GM23338 (cell line): ENCODE measurements at regions not wholly inside any gene's neighbourhood (a gene's known extent, or its start where the extent isn't known, plus 50 kb on each side); places are given as distances from the start of the nearest gene placed in this dataset.

Experiments used
- ATAC-seq: fragments of 200-7000 bp; cut with Tn5 transposase; 3 replicates; pipeline ENCODE4 v1.9.1; 2020
- DNase-seq: peaks from one replicate; pipeline ENCODE4 v3.0.0-alpha.2; 2015; ENCODE audit warnings: low spot score
- H2AFZ ChIP-seq: fragments of 200-600 bp; sonication (generic); 2 replicates; pipeline ENCODE4 v1.8.0; 2016; ENCODE audit warnings: antibody characterized with exemption, mild to moderate bottlenecking, moderate library complexity
- H3F3A ChIP-seq: fragments of 200-600 bp; sonication (generic); replicated peaks from 2 replicates; pipeline ENCODE4 v1.8.0; 2017; ENCODE audit warnings: antibody characterized with exemption, mixed run types, low read depth
- H3K27ac ChIP-seq: fragments of 200-600 bp; sonication (generic); 2 replicates; pipeline ENCODE4 v1.6.1; 2016; ENCODE audit warnings: low read depth
- H3K27me3 ChIP-seq: fragments of 200-600 bp; sonication (generic); 2 replicates; pipeline ENCODE4 v1.8.0; 2016; ENCODE audit warnings: mild to moderate bottlenecking, mixed run types, moderate library complexity; ENCODE audit not compliant: insufficient read depth
- H3K36me3 ChIP-seq: fragments of 200-600 bp; sonication (generic); 2 replicates; pipeline ENCODE4 v1.8.0; 2016; ENCODE audit warnings: mild to moderate bottlenecking; ENCODE audit not compliant: insufficient read depth
- H3K4me1 ChIP-seq: fragments of 200-600 bp; sonication (generic); 2 replicates; pipeline ENCODE4 v1.8.0; 2016; ENCODE audit warnings: mild to moderate bottlenecking, moderate library complexity; ENCODE audit not compliant: insufficient read depth
- H3K4me2 ChIP-seq: fragments of 200-600 bp; sonication (generic); 2 replicates; pipeline ENCODE4 v1.7.1; 2017; ENCODE audit warnings: mixed run types
- H3K4me3 ChIP-seq: fragments of 200-600 bp; sonication (generic); 2 replicates; pipeline ENCODE4 v1.6.1; 2016; ENCODE audit warnings: mixed run types
- H3K79me2 ChIP-seq: fragments of 200-600 bp; sonication (generic); replicated peaks from 2 replicates; pipeline ENCODE4 v1.8.0; 2017; ENCODE audit warnings: mild to moderate bottlenecking; ENCODE audit not compliant: insufficient read depth
- H3K9me2 ChIP-seq: fragments of 200-600 bp; sonication (generic); 2 replicates; pipeline ENCODE4 v1.8.0; 2017; ENCODE audit not compliant: insufficient read depth
- H4K20me1 ChIP-seq: fragments of 200-600 bp; sonication (generic); replicated peaks from 2 replicates; pipeline ENCODE4 v1.8.0; 2017; ENCODE audit warnings: mild to moderate bottlenecking; ENCODE audit not compliant: insufficient read depth
- H3K27ac Mint-ChIP-seq: 2 replicates; pipeline ENCODE4 v1.8.0; 2020; ENCODE audit warnings: inconsistent platforms, mild to moderate bottlenecking, moderate library complexity, mixed read lengths
- H3K27me3 Mint-ChIP-seq: 3 replicates; pipeline ENCODE4 v1.8.0; 2022; ENCODE audit warnings: low read depth, mild to moderate bottlenecking, moderate library complexity, mixed read lengths, inconsistent platforms; ENCODE audit not compliant: insufficient read depth, poor library complexity
- H3K36me3 Mint-ChIP-seq: 3 replicates; pipeline ENCODE4 v1.8.0; 2021; ENCODE audit warnings: low read depth, mild to moderate bottlenecking, inconsistent platforms, moderate library complexity, mixed read lengths
- H3K4me1 Mint-ChIP-seq: 3 replicates; pipeline ENCODE4 v1.8.0; 2020; ENCODE audit warnings: mild to moderate bottlenecking, inconsistent platforms, mixed read lengths
- H3K4me3 Mint-ChIP-seq: 3 replicates; pipeline ENCODE4 v1.8.0; 2021; ENCODE audit warnings: moderate library complexity, mild to moderate bottlenecking, inconsistent platforms, mixed read lengths
- H3K9me3 Mint-ChIP-seq: 3 replicates; pipeline ENCODE4 v1.8.0; 2020; ENCODE audit warnings: moderate library complexity, mild to moderate bottlenecking, inconsistent platforms, mixed read lengths
- EZH2phosphoT487 ChIP-seq: fragments of 200-600 bp; sonication (generic); IDR thresholded peaks from one replicate; pipeline ENCODE4 v1.8.1; 2018; ENCODE audit warnings: antibody characterized with exemption; ENCODE audit not compliant: unreplicated experiment
- JUNB ChIP-seq: IDR thresholded peaks from one replicate; pipeline ENCODE4 v1.6.1; 2016; ENCODE audit warnings: antibody characterized with exemption; ENCODE audit not compliant: unreplicated experiment
- NANOG ChIP-seq: IDR thresholded peaks from 2 replicates; pipeline ENCODE4 v1.6.1; 2016; ENCODE audit warnings: antibody characterized with exemption, borderline replicate concordance
- POLR2AphosphoS5 ChIP-seq: IDR thresholded peaks from 2 replicates; pipeline ENCODE4 v1.6.1; 2016; ENCODE audit warnings: antibody characterized with exemption, low read depth
- REST ChIP-seq: IDR thresholded peaks from one replicate; pipeline ENCODE4 v1.6.1; 2018; ENCODE audit warnings: antibody characterized with exemption; ENCODE audit not compliant: unreplicated experiment
- STAT1 ChIP-seq: IDR thresholded peaks from one replicate; pipeline ENCODE4 v1.6.1; 2016; ENCODE audit warnings: antibody characterized with exemption; ENCODE audit not compliant: unreplicated experiment
- ZNF114 ChIP-seq: fragments of 250-450 bp; sonication (Bioruptor Pico); IDR thresholded peaks from 2 replicates; pipeline ENCODE4 v1.5.0; 2020; ENCODE audit warnings: mild to moderate bottlenecking, moderate library complexity
- ZNF331 ChIP-seq: fragments of 250-450 bp; sonication (Bioruptor Pico); IDR thresholded peaks from 2 replicates; pipeline ENCODE4 v1.5.0; 2020; ENCODE audit warnings: low read depth, mild to moderate bottlenecking, moderate library complexity

GRCh38 chr4:141425124-141425523, 204.4 kb downstream of the ZNF330 start:
- no peaks in the 10 kb centered on the region for H3F3A ChIP-seq
- H3K79me2 ChIP-seq: no peaks in the 10 kb centered on the region
- peaks cover 1% of the 10 kb centered on the region for H3K27me3 Mint-ChIP-seq
- ATAC-seq: no peak
- TF ChIP-seq EZH2phosphoT487: no peak
- TF ChIP-seq REST: no peak
- no peak for TF ChIP-seq POLR2AphosphoS5
- no peaks in the 10 kb centered on the region for H3K9me2 ChIP-seq
- no peaks in the 10 kb centered on the region; the same call in 2 of the 3 replicates for H3K9me3 Mint-ChIP-seq
- H3K4me1 ChIP-seq: no peaks in the 10 kb centered on the region
- H3K4me3 Mint-ChIP-seq: no peak overlapping the region
- no peak for DNase-seq
- H3K27ac ChIP-seq: no peak overlapping the region
- H3K4me3 ChIP-seq: no peak overlapping the region
- no peaks in the 10 kb centered on the region for H3K27me3 ChIP-seq
- H3K36me3 ChIP-seq: no peaks in the 10 kb centered on the region
- H2AFZ ChIP-seq: no peak overlapping the region
- no peaks in the 10 kb centered on the region for H3K4me1 Mint-ChIP-seq
- H3K4me2 ChIP-seq: no peak overlapping the region
- H3K36me3 Mint-ChIP-seq: no peaks in the 10 kb centered on the region
- H3K27ac Mint-ChIP-seq: no peak overlapping the region
- no peaks in the 10 kb centered on the region for H4K20me1 ChIP-seq

- H3K4me1 ChIP-seq: no peaks in the 10 kb centered on the region
- no peak overlapping the region for H3K4me3 ChIP-seq
- no peaks in the 10 kb centered on the region for H4K20me1 ChIP-seq
- Mint-ChIP-seq H3K4me1 (no peaks in the 10 kb centered on the region), H3K4me3 (no peak overlapping the region), H3K27ac (no peak overlapping the region), H3K36me3 (no peaks in the 10 kb centered on the region), H3K27me3 (peaks cover 1% of the 10 kb centered on the region), H3K9me3 (no peaks in the 10 kb centered on the region)
- H2AFZ ChIP-seq: no peak overlapping the region
- no peak for ATAC-seq
- no peaks in the 10 kb centered on the region for H3K79me2 ChIP-seq
- no peaks in the 10 kb centered on the region for H3K36me3 ChIP-seq
- no peak overlapping the region for H3K27ac ChIP-seq
- TF ChIP-seq NANOG (no peak), ZNF114 (CRISPR knock-in tag) (no peak), REST (no peak), STAT1 (no peak), JUNB (no peak), ZNF331 (no peak)
- H3K27me3 ChIP-seq: no peaks in the 10 kb centered on the region
- no peak for DNase-seq
- H3K4me2 ChIP-seq: no peak overlapping the region
- H3K9me2 ChIP-seq: no peaks in the 10 kb centered on the region
- no peaks in the 10 kb centered on the region for H3F3A ChIP-seq
Observed at GRCh38 chr4:141427726-141428296, 207.1 kb downstream of the ZNF330 start.
